KMS-11 (cell line): ENCODE measurements at regions not wholly inside any gene's neighbourhood (a gene's known extent, or its start where the extent isn't known, plus 50 kb on each side); places are given as distances from the start of the nearest gene placed in this dataset.

ENCODE experiments used
- H2AFZ ChIP-seq: fragments of 200-600 bp; sonication (generic); 2 replicates; pipeline ENCODE4 v1.6.1; 2016; ENCODE audit warnings: antibody characterized with exemption, mixed run types, low read depth
- H3K27ac ChIP-seq: fragments of 200-600 bp; sonication (generic); 2 replicates; pipeline ENCODE4 v1.6.1; 2016; ENCODE audit warnings: mild to moderate bottlenecking, mixed run types
- H3K27me3 ChIP-seq: fragments of 200-600 bp; sonication (generic); 2 replicates; pipeline ENCODE4 v1.6.1; 2017; ENCODE audit warnings: mild to moderate bottlenecking, low read depth, mixed run types, moderate library complexity; ENCODE audit not compliant: insufficient read depth
- H3K36me3 ChIP-seq: fragments of 200-600 bp; sonication (generic); 2 replicates; pipeline ENCODE4 v1.6.1; 2017; ENCODE audit warnings: mild to moderate bottlenecking, mixed run types; ENCODE audit not compliant: insufficient read depth
- H3K4me1 ChIP-seq: fragments of 200-600 bp; sonication (generic); 2 replicates; pipeline ENCODE4 v1.6.1; 2016; ENCODE audit warnings: mild to moderate bottlenecking, low read depth, mixed run types; ENCODE audit not compliant: poor library complexity, severe bottlenecking
- H3K4me2 ChIP-seq: fragments of 200-600 bp; sonication (generic); 2 replicates; pipeline ENCODE4 v1.7.0; 2016; ENCODE audit warnings: mild to moderate bottlenecking, mixed run types
- H3K4me3 ChIP-seq: fragments of 200-600 bp; sonication (generic); IDR thresholded peaks from 2 replicates; pipeline ENCODE4 v1.6.1; 2017; ENCODE audit warnings: low read depth, low read length, mixed read lengths; ENCODE audit not compliant: insufficient read depth
- H3K79me2 ChIP-seq: fragments of 200-600 bp; sonication (generic); 2 replicates; pipeline ENCODE4 v1.6.1; 2016; ENCODE audit warnings: low read depth, mixed run types; ENCODE audit not compliant: insufficient read depth
- H3K9ac ChIP-seq: fragments of 200-600 bp; sonication (generic); 2 replicates; pipeline ENCODE4 v1.6.1; 2016; ENCODE audit warnings: mild to moderate bottlenecking, mixed run types
- H4K20me1 ChIP-seq: fragments of 200-600 bp; sonication (generic); 2 replicates; pipeline ENCODE4 v1.6.1; 2016; ENCODE audit warnings: mild to moderate bottlenecking, mixed run types; ENCODE audit not compliant: insufficient read depth
- TF ChIP-seq, protein P1 (sequence below): fragments of 200-600 bp; sonication (generic); conservative IDR thresholded peaks from 2 replicates; pipeline ENCODE4 v1.6.1; 2017; ENCODE audit warnings: low read depth, mild to moderate bottlenecking, antibody characterized with exemption, low read length, moderate library complexity, mixed read lengths

DNA sequence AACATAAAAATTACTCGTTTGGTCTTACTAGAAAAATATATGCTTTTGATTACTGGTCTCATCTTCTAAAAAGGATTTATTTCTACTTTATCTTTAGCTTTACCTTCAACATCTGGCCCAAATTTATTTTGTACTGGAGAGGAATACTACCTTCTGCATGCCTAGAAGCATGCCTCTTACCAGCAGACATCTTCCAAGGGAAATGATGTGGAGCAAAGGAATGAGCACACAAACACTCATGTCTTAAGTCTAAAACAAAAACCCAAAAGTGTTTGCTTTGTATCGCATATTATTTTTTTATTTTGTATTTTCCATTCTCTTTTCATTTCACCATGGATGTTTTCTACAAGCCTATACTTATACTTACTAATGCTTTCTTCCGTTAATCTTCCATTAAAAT lies 304.6 kb upstream of the KCNMB2 start:
- Histone ChIP-seq H2AFZ (no peak overlapping the region), H3K79me2 (no peaks in the 10 kb centered on the region), H3K9ac (no peak overlapping the region), H4K20me1 (no peaks in the 10 kb centered on the region), H3K36me3 (no peaks in the 10 kb centered on the region), H3K4me2 (no peak overlapping the region), H3K27me3 (no peaks in the 10 kb centered on the region), H3K4me1 (no peaks in the 10 kb centered on the region), H3K4me3 (no peak overlapping the region), H3K27ac (no peak overlapping the region)
- TF ChIP-seq, protein P1, sequence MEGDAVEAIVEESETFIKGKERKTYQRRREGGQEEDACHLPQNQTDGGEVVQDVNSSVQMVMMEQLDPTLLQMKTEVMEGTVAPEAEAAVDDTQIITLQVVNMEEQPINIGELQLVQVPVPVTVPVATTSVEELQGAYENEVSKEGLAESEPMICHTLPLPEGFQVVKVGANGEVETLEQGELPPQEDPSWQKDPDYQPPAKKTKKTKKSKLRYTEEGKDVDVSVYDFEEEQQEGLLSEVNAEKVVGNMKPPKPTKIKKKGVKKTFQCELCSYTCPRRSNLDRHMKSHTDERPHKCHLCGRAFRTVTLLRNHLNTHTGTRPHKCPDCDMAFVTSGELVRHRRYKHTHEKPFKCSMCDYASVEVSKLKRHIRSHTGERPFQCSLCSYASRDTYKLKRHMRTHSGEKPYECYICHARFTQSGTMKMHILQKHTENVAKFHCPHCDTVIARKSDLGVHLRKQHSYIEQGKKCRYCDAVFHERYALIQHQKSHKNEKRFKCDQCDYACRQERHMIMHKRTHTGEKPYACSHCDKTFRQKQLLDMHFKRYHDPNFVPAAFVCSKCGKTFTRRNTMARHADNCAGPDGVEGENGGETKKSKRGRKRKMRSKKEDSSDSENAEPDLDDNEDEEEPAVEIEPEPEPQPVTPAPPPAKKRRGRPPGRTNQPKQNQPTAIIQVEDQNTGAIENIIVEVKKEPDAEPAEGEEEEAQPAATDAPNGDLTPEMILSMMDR: no peak

DNA sequence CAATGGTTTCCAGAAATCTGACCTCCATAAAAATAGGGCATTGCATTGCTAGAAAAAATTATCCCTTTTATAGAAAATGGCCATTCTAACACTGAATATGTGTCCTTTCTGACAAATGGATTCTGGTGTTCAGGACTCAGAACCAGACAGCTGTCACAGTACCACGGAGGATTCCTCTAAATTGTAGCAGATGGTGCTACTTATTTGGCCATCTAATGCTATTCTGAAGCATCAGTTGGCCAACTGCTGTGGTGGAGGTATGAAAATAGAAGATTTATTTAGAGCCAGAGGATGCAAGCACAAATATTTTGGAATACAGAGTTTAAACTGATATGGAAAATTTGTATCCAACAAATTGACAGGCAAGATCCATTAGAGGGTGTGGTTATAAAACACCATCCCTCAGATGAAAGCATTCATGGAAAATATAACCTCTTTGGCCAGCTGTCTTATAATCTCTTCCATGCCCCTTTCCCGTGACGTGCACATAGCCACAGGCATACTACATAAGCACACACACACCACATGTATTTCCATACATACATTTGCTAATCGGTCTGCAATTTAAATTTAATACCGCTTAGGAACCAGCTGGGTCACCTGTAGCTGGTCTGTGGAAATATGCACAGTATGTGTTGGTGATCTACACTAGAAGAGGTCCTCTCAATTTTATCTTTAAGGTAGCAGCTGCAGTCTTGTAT lies 302.7 kb upstream of the KCNMB2 start:
- Histone ChIP-seq H3K9ac (no peak overlapping the region), H3K27ac (no peak overlapping the region), H3K36me3 (no peaks in the 10 kb centered on the region), H3K79me2 (no peaks in the 10 kb centered on the region), H3K27me3 (no peaks in the 10 kb centered on the region), H2AFZ (no peak overlapping the region), H3K4me3 (no peak overlapping the region), H4K20me1 (no peaks in the 10 kb centered on the region), H3K4me2 (no peak overlapping the region), H3K4me1 (no peaks in the 10 kb centered on the region)
- TF ChIP-seq, protein P1: no peak

DNA sequence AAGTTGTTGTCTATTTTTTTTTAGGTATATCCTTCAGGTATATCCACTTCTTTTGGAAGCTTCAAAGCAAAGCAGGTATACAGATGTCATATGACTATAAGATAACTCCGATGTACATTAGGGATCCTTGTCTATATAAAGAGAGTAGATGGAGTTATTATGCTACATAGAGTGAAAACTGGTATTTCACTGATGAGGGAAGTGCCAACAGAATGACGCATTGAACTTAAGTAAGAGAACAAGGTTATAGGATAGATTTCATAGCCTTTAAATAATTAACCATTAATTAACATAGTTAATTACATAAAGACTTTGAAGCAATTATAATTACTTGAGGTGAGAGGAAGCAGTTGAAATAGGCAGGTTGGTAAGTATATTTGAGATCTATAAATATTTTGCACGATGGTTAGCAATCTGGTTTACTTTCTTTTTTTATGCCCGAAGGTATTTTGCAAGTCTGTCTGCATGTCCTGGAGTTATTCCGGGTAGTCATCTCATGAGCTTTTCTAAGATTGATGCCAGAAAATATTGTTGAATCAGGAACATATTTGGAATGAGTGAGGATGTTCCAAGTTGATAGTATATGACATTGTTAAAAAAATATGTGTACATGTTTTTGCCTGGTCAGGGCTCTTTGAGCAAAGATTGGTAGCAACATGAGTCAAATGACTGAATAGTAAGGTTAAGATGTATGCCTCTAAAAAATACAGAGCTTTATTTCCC lies 299.5 kb upstream of the KCNMB2 start:
- no peaks in the 10 kb centered on the region for H3K36me3 ChIP-seq
- H3K27ac ChIP-seq: no peak overlapping the region
- no peaks in the 10 kb centered on the region for H3K4me1 ChIP-seq
- no peak overlapping the region for H3K9ac ChIP-seq
- H3K4me2 ChIP-seq: no peak overlapping the region
- H4K20me1 ChIP-seq: no peaks in the 10 kb centered on the region
- TF ChIP-seq, protein P1: no peak
- no peaks in the 10 kb centered on the region for H3K27me3 ChIP-seq
- no peak overlapping the region for H3K4me3 ChIP-seq
- H3K79me2 ChIP-seq: no peaks in the 10 kb centered on the region
- no peak overlapping the region for H2AFZ ChIP-seq

DNA sequence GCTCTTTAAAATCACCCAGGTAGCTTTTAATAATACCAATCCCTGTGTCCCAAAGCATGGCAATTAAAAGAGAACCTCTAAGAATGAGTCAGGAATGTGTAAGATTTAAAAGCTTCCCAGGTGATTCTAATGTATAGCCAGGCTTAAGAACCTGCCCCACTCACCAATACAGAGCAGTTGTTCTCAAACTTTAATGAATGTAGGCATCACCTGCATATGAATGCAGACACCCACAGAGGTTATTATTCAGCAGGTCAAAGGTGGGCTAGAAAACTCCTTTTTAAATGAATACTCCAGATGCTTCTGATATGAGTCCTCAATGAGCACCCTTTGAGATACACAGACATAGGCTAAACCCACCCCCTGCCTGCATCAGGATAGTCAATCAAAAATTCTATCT lies 298.1 kb upstream of the KCNMB2 start:
- no peak overlapping the region for H3K9ac ChIP-seq
- H3K79me2 ChIP-seq: no peaks in the 10 kb centered on the region
- TF ChIP-seq, protein P1: no peak
- H3K4me2 ChIP-seq: no peak overlapping the region
- H3K4me1 ChIP-seq: no peaks in the 10 kb centered on the region
- H3K4me3 ChIP-seq: no peak overlapping the region
- H2AFZ ChIP-seq: no peak overlapping the region
- no peak overlapping the region for H3K27ac ChIP-seq
- no peaks in the 10 kb centered on the region for H3K36me3 ChIP-seq
- no peaks in the 10 kb centered on the region for H4K20me1 ChIP-seq
- no peaks in the 10 kb centered on the region for H3K27me3 ChIP-seq
